Osteocyte (in vitro differentiated cells): ENCODE measurements at regions not wholly inside any gene's neighbourhood (a gene's known extent, or its start where the extent isn't known, plus 50 kb on each side); places are given as distances from the start of the nearest gene placed in this dataset.

ENCODE experiments used
- DNase-seq: peaks from one replicate; pipeline ENCODE4 v3.0.0; 2021; ENCODE audit warnings: mixed read lengths; ENCODE audit not compliant: unreplicated experiment; ENCODE audit errors: extremely low spot score
- H3K27ac Mint-ChIP-seq: one replicate; pipeline ENCODE4 v1.8.0; 2021; ENCODE audit warnings: mild to moderate bottlenecking, mixed read lengths; ENCODE audit not compliant: unreplicated experiment
- H3K27me3 Mint-ChIP-seq: one replicate; pipeline ENCODE4 v1.8.0; 2021; ENCODE audit warnings: mixed read lengths; ENCODE audit not compliant: unreplicated experiment
- H3K36me3 Mint-ChIP-seq: one replicate; pipeline ENCODE4 v1.8.0; 2021; ENCODE audit warnings: mixed read lengths; ENCODE audit not compliant: unreplicated experiment
- H3K4me1 Mint-ChIP-seq: one replicate; pipeline ENCODE4 v1.8.0; 2021; ENCODE audit warnings: mixed read lengths; ENCODE audit not compliant: unreplicated experiment
- H3K4me3 Mint-ChIP-seq: one replicate; pipeline ENCODE4 v1.8.0; 2021; ENCODE audit warnings: mild to moderate bottlenecking, moderate library complexity, mixed read lengths; ENCODE audit not compliant: unreplicated experiment
- H3K9me3 Mint-ChIP-seq: one replicate; pipeline ENCODE4 v1.8.0; 2021; ENCODE audit warnings: mixed read lengths; ENCODE audit not compliant: unreplicated experiment
- CTCF ChIP-seq: fragments of 200-600 bp; sonication (generic); IDR thresholded peaks from 2 replicates; pipeline ENCODE4 v1.5.0; 2021; ENCODE audit warnings: antibody characterized with exemption, mild to moderate bottlenecking, moderate library complexity

GRCh38 chr5:62742207-62742606 lies 163.6 kb downstream of the LRRC70 start:
- no peaks in the 10 kb centered on the region for H3K9me3 Mint-ChIP-seq
- H3K36me3 Mint-ChIP-seq: no peaks in the 10 kb centered on the region
- H3K4me1 Mint-ChIP-seq: no peaks in the 10 kb centered on the region
- no peak for TF ChIP-seq CTCF
- no peak for DNase-seq
- H3K27me3 Mint-ChIP-seq: peaks cover 5% of the 10 kb centered on the region
- H3K4me3 Mint-ChIP-seq: no peak overlapping the region
- H3K27ac Mint-ChIP-seq: no peak overlapping the region

GRCh38 chr5:62741761-62742160 lies 163.1 kb downstream of the LRRC70 start:
- H3K27ac Mint-ChIP-seq: no peak overlapping the region
- peaks cover 5% of the 10 kb centered on the region for H3K27me3 Mint-ChIP-seq
- no peaks in the 10 kb centered on the region for H3K9me3 Mint-ChIP-seq
- no peak overlapping the region for H3K4me3 Mint-ChIP-seq
- no peaks in the 10 kb centered on the region for H3K36me3 Mint-ChIP-seq
- H3K4me1 Mint-ChIP-seq: no peaks in the 10 kb centered on the region
- TF ChIP-seq CTCF: no peak
- no peak for DNase-seq

GRCh38 chr5:62737766-62738165 lies 159.1 kb downstream of the LRRC70 start:
- no peak for TF ChIP-seq CTCF
- no peak overlapping the region for H3K27ac Mint-ChIP-seq

GRCh38 chr5:62732677-62733121 lies 154.1 kb downstream of the LRRC70 start:
- Mint-ChIP-seq H3K36me3 (no peaks in the 10 kb centered on the region), H3K4me3 (no peak overlapping the region), H3K4me1 (no peaks in the 10 kb centered on the region), H3K27ac (no peak overlapping the region), H3K27me3 (no peaks in the 10 kb centered on the region), H3K9me3 (peaks cover 5% of the 10 kb centered on the region)
- no peak for TF ChIP-seq CTCF
- DNase-seq: no peak

More at GRCh38 chr5:62737766-62738165, 159.1 kb downstream of the LRRC70 start:
- DNase-seq: no peak
- H3K27me3 Mint-ChIP-seq: peaks cover 5% of the 10 kb centered on the region
- no peaks in the 10 kb centered on the region for H3K9me3 Mint-ChIP-seq
- no peaks in the 10 kb centered on the region for H3K36me3 Mint-ChIP-seq
- no peak overlapping the region for H3K4me3 Mint-ChIP-seq
- no peaks in the 10 kb centered on the region for H3K4me1 Mint-ChIP-seq

- no peak for DNase-seq
- H3K36me3 Mint-ChIP-seq: no peaks in the 10 kb centered on the region
- no peak for TF ChIP-seq CTCF
- H3K27me3 Mint-ChIP-seq: no peaks in the 10 kb centered on the region
- H3K4me3 Mint-ChIP-seq: no peak overlapping the region
- no peak overlapping the region for H3K27ac Mint-ChIP-seq
- no peaks in the 10 kb centered on the region for H3K4me1 Mint-ChIP-seq
- H3K9me3 Mint-ChIP-seq: peaks cover 5% of the 10 kb centered on the region
Measured at GRCh38 chr5:62731022-62731421, 152.4 kb downstream of the LRRC70 start.
